D721Med (cell line): ENCODE measurements at regions not wholly inside any gene's neighbourhood (a gene's known extent, or its start where the extent isn't known, plus 50 kb on each side); places are given as distances from the start of the nearest gene placed in this dataset.

ENCODE experiments used
- DNase-seq: peaks from one replicate; pipeline ENCODE4 v3.0.0; 2011; ENCODE audit warnings: low spot score; ENCODE audit not compliant: insufficient read length
- FAIRE-seq: peaks from 2 replicates; lab custom pipeline; 2011; peaks lifted over from hg19 to GRCh38; lab: Jason Lieb, UNC
- CTCF ChIP-seq: IDR thresholded peaks from 2 replicates; pipeline ENCODE4 v1.5.1; 2012; ENCODE audit warnings: mild to moderate bottlenecking, control low read depth; ENCODE audit not compliant: insufficient read depth; ENCODE audit errors: missing control alignments

GRCh38 chr3:107870943-107871638, 219.7 kb downstream of the CD47 start:
- FAIRE-seq, result no peak
- no peak for DNase-seq
- no peak for TF ChIP-seq CTCF

GRCh38 chr3:107870096-107870495, 220.7 kb downstream of the CD47 start:
- DNase-seq (no peak), FAIRE-seq (no peak)
- TF ChIP-seq CTCF, result no peak

- DNase-seq, result no peak
- FAIRE-seq, result no peak
- no peak for TF ChIP-seq CTCF
These were observed 222.4 kb downstream of the CD47 start for GRCh38 chr3:107868449-107868848.

DNA sequence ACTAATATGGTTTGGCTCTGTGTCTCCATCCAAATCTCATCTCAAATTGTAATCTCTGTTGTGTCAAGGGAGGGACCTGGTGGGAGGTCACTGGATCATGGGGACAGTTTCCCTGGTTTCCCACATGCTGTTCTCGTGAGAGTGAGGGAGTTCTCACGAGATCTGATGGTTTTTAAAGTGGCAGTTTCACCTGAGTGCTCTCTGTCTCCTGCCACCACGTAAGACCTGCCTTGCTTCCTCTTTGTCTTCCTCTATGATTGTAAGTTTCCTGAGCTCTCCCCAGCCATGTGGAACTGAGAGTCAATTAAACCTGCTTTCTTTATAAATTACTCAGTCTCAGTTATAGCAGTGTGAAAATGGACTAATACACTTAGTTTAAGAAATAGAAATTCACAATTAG, 228.9 kb downstream of the CD47 start:
- TF ChIP-seq CTCF, result no peak
- FAIRE-seq (no peak), DNase-seq (no peak)

GRCh38 chr3:107861422-107861821, 229.4 kb downstream of the CD47 start:
- DNase-seq (no peak), FAIRE-seq (peak; percentile 16)
- TF ChIP-seq CTCF, result no peak
